WERI-Rb-1 (cell line): ENCODE measurements at regions not wholly inside any gene's neighbourhood (a gene's known extent, or its start where the extent isn't known, plus 50 kb on each side); places are given as distances from the start of the nearest gene placed in this dataset.

Experiments used
- DNase-seq: peaks from one replicate; pipeline ENCODE4 v3.0.0-alpha.2; 2020
- H3K27ac ChIP-seq: fragments of 250-450 bp; sonication (Bioruptor Pico); 2 replicates; pipeline ENCODE4 v1.5.1; 2020; ENCODE audit warnings: mild to moderate bottlenecking, moderate library complexity
- H3K27me3 ChIP-seq: fragments of 250-450 bp; sonication (Bioruptor Pico); 2 replicates; pipeline ENCODE4 v1.5.1; 2021; ENCODE audit warnings: mild to moderate bottlenecking, low read depth, moderate library complexity; ENCODE audit not compliant: insufficient read depth, severe bottlenecking
- H3K36me3 ChIP-seq: fragments of 250-450 bp; sonication (Bioruptor Pico); 2 replicates; pipeline ENCODE4 v1.5.1; 2020; ENCODE audit warnings: mild to moderate bottlenecking, moderate library complexity
- H3K4me3 ChIP-seq: 2 replicates; pipeline ENCODE4 v1.5.1; 2011; ENCODE audit warnings: low read depth, mild to moderate bottlenecking, control low read depth, low read length
- H3K9me3 ChIP-seq: fragments of 250-450 bp; sonication (Bioruptor Pico); 2 replicates; pipeline ENCODE4 v1.5.1; 2021; ENCODE audit warnings: mild to moderate bottlenecking, moderate library complexity; ENCODE audit not compliant: severe bottlenecking
- TF ChIP-seq, protein P1 (sequence below): IDR thresholded peaks from 2 replicates; pipeline ENCODE4 v1.5.1; 2011; ENCODE audit warnings: low read depth, mild to moderate bottlenecking, control low read depth, inconsistent platforms, low read length

DNA sequence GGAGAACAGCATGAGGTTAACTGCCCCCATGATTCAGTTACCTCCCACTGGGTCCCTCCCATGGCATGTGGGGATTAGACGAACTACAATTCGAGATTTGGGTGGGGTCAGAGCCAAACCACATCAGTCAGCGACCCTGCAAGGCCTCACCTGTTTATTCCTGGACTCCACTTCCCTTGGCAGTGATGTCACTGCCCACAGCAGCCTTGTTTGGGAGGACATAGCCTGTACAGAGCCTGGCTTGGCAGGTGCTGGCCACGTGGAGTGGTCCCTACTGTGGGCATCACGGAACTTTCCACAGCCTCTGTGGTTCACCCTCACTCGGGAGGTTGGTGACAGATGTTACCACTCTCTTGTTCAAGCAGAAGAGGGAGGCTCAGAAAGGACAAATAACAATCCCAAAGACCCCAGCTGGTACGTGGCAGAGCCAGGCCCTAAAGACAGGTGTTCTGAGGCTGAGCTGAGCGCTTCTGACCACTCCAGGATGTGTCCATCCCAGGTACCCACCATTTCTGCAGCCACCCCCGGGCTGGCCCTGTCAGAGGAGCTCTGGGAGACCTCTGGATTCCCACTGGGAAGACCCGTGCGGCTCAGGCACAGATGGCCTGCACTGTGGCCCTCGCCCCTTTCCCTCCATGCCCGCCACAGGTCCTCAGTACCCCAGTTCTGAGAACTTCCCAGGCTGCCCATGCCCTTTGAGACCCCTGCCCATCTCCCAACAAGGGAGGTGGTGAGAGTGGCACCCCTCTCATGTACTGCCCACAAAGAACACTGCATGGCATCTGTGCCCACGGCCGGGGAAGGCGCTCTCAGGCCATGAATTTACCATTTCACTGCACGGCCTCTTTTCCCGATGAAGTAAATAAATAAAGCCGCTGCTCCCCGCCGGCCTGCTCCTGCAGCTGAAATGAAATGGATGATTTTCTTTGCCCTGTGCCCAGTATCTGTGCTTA is 605.8 kb downstream of the TBC1D22A start:
- Histone ChIP-seq H3K27me3 (no peaks in the 10 kb centered on the region), H3K4me3 (no peak overlapping the region), H3K27ac (no peak overlapping the region), H3K36me3 (no peaks in the 10 kb centered on the region), H3K9me3 (no peaks in the 10 kb centered on the region)
- peak; percentile 3 for DNase-seq
- TF ChIP-seq, protein P1, sequence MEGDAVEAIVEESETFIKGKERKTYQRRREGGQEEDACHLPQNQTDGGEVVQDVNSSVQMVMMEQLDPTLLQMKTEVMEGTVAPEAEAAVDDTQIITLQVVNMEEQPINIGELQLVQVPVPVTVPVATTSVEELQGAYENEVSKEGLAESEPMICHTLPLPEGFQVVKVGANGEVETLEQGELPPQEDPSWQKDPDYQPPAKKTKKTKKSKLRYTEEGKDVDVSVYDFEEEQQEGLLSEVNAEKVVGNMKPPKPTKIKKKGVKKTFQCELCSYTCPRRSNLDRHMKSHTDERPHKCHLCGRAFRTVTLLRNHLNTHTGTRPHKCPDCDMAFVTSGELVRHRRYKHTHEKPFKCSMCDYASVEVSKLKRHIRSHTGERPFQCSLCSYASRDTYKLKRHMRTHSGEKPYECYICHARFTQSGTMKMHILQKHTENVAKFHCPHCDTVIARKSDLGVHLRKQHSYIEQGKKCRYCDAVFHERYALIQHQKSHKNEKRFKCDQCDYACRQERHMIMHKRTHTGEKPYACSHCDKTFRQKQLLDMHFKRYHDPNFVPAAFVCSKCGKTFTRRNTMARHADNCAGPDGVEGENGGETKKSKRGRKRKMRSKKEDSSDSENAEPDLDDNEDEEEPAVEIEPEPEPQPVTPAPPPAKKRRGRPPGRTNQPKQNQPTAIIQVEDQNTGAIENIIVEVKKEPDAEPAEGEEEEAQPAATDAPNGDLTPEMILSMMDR = no peak

DNA sequence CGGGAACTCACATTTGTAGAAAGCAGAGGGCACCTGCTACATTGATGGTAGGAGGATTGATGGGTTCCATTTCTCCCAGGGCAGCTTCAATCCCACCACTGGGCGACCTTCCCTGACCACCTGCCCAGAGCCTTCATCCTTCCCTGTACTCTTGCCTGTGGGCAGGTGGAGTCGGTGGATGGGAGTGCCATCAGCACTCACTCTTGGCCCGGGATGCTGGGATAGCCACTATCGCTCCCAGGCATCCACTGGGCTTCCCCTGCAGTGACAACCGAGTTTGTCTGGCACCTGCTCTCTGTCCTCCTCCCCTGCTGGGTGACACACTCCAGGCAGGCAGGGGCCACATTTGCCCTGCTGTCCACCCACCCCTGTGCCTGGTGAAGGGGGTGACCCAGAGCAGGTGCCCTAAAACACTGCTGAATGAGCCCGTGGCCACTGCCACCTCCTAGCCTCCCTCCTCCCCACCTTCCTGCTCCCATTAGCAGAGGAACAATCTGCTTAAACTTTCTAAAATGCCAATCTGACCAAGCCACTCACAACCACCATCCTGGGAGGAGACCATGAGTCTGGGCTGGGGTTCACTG is 604.7 kb downstream of the TBC1D22A start:
- TF ChIP-seq, protein P1 = no peak
- DNase-seq = peak; percentile 2
- Histone ChIP-seq H3K27ac (no peak overlapping the region), H3K9me3 (peaks cover under 1% of the 10 kb centered on the region), H3K36me3 (no peaks in the 10 kb centered on the region), H3K27me3 (no peaks in the 10 kb centered on the region), H3K4me3 (no peak overlapping the region)

DNA sequence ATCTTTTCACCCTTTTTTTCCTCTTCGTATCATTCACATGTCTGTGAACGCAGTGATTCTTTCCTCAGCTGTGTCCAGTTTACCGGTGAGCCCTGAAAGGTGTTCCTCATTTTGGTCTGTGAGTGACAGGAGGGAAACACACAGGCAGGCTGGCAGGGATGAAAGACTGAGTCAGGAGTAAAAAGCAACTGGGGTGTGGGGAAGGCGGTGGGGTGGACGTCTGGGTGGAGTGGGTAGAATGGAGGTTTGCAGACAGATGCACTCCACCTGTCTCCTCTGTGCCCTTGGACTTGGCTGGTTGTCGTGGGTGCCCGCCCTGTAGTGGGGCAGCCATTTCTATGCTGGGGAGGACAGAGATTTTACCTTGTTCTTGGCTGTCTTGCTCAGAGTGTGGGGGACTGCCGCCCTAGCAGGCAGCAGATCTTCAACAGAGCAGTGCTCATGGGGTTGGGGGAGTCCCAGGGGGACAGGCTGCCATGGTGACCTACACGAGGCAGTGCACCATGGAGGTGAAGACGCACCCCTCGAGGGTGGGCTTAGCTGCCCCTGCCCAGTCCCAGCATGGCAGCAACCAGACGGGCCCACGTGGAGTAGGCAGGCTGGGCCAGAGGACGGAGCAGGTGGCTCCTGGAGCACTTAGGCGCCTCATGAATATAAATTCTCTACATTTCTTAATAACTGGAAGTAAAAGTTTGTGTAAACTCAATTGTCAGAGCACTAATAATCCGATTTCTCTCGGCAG is 603.7 kb downstream of the TBC1D22A start:
- peaks cover 11% of the 10 kb centered on the region for H3K9me3 ChIP-seq
- peak; percentile 1 for DNase-seq
- H3K4me3 ChIP-seq = no peak overlapping the region
- no peak overlapping the region for H3K27ac ChIP-seq
- TF ChIP-seq, protein P1 = no peak
- H3K27me3 ChIP-seq = no peaks in the 10 kb centered on the region
- no peaks in the 10 kb centered on the region for H3K36me3 ChIP-seq

DNA sequence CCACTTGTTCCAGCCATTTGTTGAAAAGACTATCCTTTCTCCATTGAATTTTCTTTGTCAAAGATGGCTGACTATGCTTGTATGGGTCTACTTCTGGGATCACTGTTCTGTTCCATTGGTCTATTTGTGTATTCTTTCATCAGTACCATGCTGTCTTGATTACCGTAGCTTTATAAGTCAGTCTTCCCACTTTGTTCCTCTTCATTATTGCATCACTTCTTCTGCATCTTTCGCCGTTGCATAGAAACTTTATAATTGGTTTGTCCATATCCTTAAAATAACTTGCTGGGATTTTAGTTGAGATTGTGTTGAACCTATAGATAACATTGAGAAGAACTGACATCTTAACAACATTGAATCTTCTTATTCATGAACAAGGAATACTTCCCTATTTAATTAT is 598.8 kb downstream of the TBC1D22A start:
- Histone ChIP-seq H3K9me3 (peaks cover 12% of the 10 kb centered on the region), H3K36me3 (no peaks in the 10 kb centered on the region), H3K27ac (no peak overlapping the region), H3K4me3 (no peak overlapping the region), H3K27me3 (no peaks in the 10 kb centered on the region)
- TF ChIP-seq, protein P1 = no peak
- no peak for DNase-seq

DNA sequence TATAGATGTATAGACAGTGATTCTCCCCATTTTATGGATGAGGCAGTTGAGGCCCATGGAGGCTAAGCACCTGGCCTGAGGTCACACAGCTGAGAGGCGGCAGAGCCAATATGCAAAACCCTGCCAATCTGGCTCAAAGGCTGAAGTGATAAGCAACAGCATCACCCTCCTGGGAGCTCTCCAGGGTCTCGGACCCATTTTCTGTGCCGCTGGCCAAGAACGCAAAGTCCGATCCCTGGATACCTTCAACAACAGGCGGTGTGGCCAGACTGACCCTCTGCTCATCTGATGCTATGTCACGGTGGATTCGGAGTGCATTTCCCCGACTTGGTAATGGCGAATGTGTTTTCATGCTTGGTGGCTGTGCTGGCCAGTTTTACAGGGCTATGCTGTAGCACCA is 595.0 kb downstream of the TBC1D22A start:
- no peaks in the 10 kb centered on the region for H3K36me3 ChIP-seq
- H3K27me3 ChIP-seq = no peaks in the 10 kb centered on the region
- TF ChIP-seq, protein P1 = no peak
- no peak for DNase-seq
- H3K4me3 ChIP-seq = no peak overlapping the region
- peak overlapping the region; percentile 89 for H3K27ac ChIP-seq
- H3K9me3 ChIP-seq = peaks cover 15% of the 10 kb centered on the region
